Hepatocyte (in vitro differentiated cells): ENCODE measurements at regions not wholly inside any gene's neighbourhood (a gene's known extent, or its start where the extent isn't known, plus 50 kb on each side); places are given as distances from the start of the nearest gene placed in this dataset.

Experiments used
- EZH2 ChIP-seq: fragments of 200-600 bp; sonication (generic); IDR thresholded peaks from 2 replicates; pipeline ENCODE4 v1.6.1; 2016; ENCODE audit warnings: antibody characterized with exemption, mild to moderate bottlenecking, borderline replicate concordance
- TF ChIP-seq, protein P1 (sequence below): fragments of 200-600 bp; sonication (generic); IDR thresholded peaks from 2 replicates; pipeline ENCODE4 v1.5.1; 2016; ENCODE audit warnings: antibody characterized with exemption, mild to moderate bottlenecking; ENCODE audit not compliant: poor library complexity

DNA sequence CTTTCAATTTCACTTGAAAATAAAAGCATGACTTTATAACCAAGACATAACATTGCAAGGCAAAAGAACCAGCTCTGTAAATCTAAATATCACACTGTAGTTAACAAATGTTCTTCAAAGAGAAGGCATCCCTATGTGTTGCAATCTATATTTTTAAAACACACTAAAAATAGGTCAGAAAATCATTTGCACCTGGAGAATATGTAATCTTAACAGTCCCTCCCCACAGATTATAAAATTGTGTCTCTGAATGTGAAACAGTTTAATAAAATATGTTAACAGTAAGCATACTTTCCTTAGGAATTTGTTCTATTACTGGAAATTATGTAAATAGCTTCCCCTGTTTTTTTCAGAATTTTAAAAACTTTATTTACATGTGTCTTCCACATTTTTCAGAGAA lies 351.9 kb downstream of the COL12A1 start:
- TF ChIP-seq, protein P1, sequence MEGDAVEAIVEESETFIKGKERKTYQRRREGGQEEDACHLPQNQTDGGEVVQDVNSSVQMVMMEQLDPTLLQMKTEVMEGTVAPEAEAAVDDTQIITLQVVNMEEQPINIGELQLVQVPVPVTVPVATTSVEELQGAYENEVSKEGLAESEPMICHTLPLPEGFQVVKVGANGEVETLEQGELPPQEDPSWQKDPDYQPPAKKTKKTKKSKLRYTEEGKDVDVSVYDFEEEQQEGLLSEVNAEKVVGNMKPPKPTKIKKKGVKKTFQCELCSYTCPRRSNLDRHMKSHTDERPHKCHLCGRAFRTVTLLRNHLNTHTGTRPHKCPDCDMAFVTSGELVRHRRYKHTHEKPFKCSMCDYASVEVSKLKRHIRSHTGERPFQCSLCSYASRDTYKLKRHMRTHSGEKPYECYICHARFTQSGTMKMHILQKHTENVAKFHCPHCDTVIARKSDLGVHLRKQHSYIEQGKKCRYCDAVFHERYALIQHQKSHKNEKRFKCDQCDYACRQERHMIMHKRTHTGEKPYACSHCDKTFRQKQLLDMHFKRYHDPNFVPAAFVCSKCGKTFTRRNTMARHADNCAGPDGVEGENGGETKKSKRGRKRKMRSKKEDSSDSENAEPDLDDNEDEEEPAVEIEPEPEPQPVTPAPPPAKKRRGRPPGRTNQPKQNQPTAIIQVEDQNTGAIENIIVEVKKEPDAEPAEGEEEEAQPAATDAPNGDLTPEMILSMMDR: no peak
- TF ChIP-seq EZH2: no peak
